Body of pancreas (tissue), 4 donors: ENCODE measurements at regions not wholly inside any gene's neighbourhood (a gene's known extent, or its start where the extent isn't known, plus 50 kb on each side); places are given as distances from the start of the nearest gene placed in this dataset.

Experiments used
- CTCF ChIP-seq, 7 experiments: fragments of 450-650 bp in 4 of 7; fragments of 200-600 bp in 3 of 7; sonication (generic) in 3 of 7; IDR thresholded peaks; one replicate each; pipeline ENCODE4 v1.5.1; 2016 to 2019; ENCODE audit warnings: antibody characterized with exemption in 7 of 7
- POLR2A ChIP-seq, 3 donors: fragments of 450-650 bp; IDR thresholded peaks; one replicate each; pipeline ENCODE4 v1.6.1; 2016; ENCODE audit warnings: antibody characterized with exemption in 3 of 3, mild to moderate bottlenecking in 2 of 3

- TF ChIP-seq CTCF (IDR thresholded peaks at IDR 0.05) (no peak), POLR2A (IDR thresholded peaks at IDR 0.05) (no peak)
Measured at GRCh38 chr22:48642550-48642949, 1185.1 kb downstream of the BRD1 start.
